K562 (cell line): ENCODE measurements at regions not wholly inside any gene's neighbourhood (a gene's known extent, or its start where the extent isn't known, plus 50 kb on each side); places are given as distances from the start of the nearest gene placed in this dataset.

Experiments used
- IRF2 ChIP-seq: sonication (generic); formaldehyde crosslinking; IDR thresholded peaks from 2 replicates; pipeline ENCODE4 v1.8.1; 2022; ENCODE audit warnings: mild to moderate bottlenecking, missing genetic modification reagents
- LEF1 ChIP-seq: fragments of 450-650 bp; IDR thresholded peaks from 2 replicates; pipeline ENCODE4 v1.6.1; 2016; ENCODE audit warnings: mild to moderate bottlenecking
- RREB1 ChIP-seq: fragments of 250-450 bp; sonication (Bioruptor Pico); IDR thresholded peaks from 2 replicates; pipeline ENCODE4 v1.4.0; 2020
- WHSC1 ChIP-seq: IDR thresholded peaks from one replicate; pipeline ENCODE4 v1.6.1; 2012; ENCODE audit warnings: low read length, control low read depth, inconsistent platforms
- ZBTB2 ChIP-seq: fragments of 450-650 bp; IDR thresholded peaks from 2 replicates; pipeline ENCODE4 v1.6.1; 2016; ENCODE audit warnings: antibody characterized with exemption

DNA sequence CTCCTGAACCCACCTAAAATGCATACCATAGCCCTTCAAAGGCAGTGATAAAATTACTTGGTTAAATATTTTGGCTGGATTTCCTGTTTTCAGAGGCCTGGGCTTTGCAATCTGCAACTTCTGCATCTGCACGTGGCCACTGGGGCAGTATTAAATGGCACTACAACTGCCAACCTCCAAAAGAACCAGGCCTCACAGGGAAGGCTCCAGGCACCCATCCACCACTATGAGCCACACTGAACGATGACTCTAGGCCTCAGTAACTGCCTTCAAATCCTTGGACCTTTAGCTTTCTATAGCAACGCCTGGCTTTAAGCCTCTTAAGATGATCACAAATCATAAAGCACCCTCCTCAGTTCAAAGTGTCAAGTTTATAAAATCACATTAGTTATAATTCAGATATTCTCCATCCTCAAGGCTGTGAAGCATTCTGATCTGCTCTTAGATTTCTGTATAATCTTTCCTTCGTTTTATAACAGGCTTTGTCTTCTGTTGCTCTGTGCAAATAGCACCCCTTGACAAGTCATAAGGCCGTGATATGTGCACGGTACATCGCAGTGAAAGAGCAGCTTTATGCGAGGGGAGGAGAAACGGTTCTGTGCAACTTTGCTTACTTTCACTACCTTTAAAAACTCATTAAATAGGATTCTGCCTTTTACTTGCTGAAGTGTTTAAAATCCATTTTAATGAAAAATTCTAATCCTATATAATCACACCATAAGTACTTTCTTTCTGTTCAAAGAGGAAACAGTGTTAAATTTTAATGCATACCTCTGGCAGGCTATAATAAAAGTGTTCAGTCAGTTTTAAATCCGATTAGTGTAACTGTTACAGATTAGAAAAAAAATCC is 196.4 kb upstream of the G2E3 start (continued):
- TF ChIP-seq IRF2 (CRISPR knock-in tag) (no peak), ZBTB2 (no peak), LEF1 (no peak), WHSC1 (no peak), RREB1 (CRISPR knock-in tag) (no peak)
